Right ventricle myocardium superior (tissue), 1 donor: ENCODE measurements at regions not wholly inside any gene's neighbourhood (a gene's known extent, or its start where the extent isn't known, plus 50 kb on each side); places are given as distances from the start of the nearest gene placed in this dataset.
"Not testable (repeated sequence)": the region's sequence is repeated elsewhere in the genome, so short reads cannot be mapped to it uniquely, and the experiment has no call there.

Experiments
- ATAC-seq: fragments of 200-7000 bp; cut with Tn5 transposase; one replicate; pipeline ENCODE4 v1.9.1; 2020; ENCODE audit warnings: mild to moderate bottlenecking; ENCODE audit not compliant: poor library complexity
- DNase-seq: peaks from one replicate; pipeline ENCODE4 v3.0.0-alpha.2; 2020
- intact Hi-C: fragments of 100-400 bp; cut with DNase I; formaldehyde crosslinking; loops from one replicate; pipeline ENCODE4 v1.11.2; 2022
- donor health status: DM: no; HTN: yes; CAD: no; lungs with severe emphysema.

DNA sequence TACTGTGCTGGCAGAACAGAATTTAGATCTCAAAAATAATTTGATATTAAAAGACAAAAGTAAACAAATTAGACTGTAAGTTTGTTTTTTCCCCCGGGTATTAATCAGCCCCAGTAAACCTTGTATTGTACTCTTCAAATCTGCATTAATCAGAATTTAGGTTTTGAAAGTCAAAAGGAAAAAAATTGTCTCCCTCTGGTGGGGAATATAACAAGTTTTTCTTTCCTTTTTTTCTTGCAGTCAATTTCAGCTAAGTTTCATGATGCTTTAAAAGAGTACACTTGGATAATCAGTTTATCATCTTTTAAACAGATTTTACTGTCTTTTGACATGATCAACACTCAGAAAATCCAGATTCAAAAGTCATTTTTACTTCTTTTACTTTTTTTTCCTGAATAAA is 134.5 kb upstream of the PKN2 start:
- intact Hi-C loops = loop anchor here (5.0 kb wide), 1 partner anchor 367 kb away; no protein-coding TSS in a partner anchor
- no peak for ATAC-seq
- no peak for DNase-seq

DNA sequence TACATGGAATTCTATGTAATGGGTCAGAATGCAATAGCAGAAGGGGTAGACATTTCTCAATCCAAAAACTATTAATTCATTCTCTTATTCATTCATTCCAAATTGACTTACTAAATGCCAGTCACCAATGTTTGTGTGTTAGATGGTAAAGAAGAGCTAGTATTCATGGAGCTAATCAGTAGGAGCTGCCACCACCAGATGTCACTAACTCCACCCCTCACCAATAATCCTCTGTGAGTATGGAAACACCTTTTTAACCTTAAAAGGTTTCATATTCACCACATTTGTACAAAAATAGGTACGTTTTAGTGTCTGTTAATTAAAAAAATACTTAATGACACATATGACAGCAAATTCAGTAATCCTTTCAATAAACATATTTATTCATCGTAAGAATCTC is 131.8 kb upstream of the PKN2 start:
- ATAC-seq (no peak), DNase-seq (no peak)
- intact Hi-C loops = no loop called here

DNA sequence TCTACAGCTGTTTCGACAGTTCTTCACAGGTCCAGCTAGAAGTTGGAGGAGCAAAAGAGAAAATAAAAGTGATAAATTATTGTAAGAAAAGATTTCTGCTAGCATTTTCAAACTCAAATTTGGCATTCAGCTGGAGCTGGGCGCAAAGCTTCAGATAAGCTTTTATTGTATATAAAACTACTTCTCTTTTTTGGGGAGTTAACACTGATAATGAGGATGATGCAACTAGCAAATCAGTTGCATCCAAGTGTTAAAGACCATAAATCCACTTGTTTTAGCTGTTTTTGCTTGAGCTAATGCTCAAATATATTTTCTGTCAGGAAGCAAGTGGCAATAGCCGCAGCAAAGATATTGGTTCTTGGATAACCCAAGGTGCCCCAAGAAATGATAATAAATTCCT is 127.1 kb upstream of the PKN2 start:
- intact Hi-C loops = no loop called here
- DNase-seq (no peak), ATAC-seq (no peak)

DNA sequence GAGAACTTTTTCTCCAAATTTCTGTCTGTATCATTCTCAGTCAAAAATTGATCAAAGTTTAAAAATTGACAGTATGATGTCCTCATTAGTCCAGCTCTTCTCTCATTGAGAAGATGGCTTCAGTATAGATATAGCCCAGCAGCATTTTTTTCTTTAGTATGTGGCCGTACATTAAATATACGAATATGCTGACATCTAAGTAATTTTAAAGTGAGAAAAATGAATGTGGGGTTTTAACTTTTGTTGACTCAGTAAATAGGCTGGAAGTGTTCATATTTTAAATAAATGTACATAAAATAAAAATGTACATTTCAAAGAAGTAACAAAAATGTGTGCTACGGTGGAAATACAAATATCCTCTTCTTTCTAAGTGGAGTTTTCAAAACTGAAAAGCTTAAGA is 123.5 kb upstream of the PKN2 start:
- intact Hi-C loops = no loop called here
- DNase-seq (no peak), ATAC-seq (no peak)

DNA sequence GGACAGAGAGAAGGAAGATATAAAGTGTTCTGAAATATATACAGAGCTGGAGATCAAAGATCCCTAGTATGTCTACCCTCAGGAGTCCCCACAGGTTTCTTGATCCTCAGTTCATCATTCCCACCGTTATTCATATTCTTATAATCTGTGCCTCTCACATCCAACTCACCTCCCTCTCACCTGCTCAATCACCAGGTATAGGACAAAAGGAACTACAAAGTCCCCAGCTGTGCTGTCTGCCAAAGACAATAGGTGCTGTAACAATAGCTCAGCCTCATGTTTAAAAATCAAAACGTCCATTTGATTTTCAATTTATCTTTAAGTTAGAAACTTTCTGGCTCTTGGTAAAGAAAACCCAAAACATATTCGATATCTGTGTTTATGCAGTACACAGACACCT is 121.1 kb upstream of the PKN2 start:
- ATAC-seq (no peak), DNase-seq (no peak)
- intact Hi-C loops = no loop called here

DNA sequence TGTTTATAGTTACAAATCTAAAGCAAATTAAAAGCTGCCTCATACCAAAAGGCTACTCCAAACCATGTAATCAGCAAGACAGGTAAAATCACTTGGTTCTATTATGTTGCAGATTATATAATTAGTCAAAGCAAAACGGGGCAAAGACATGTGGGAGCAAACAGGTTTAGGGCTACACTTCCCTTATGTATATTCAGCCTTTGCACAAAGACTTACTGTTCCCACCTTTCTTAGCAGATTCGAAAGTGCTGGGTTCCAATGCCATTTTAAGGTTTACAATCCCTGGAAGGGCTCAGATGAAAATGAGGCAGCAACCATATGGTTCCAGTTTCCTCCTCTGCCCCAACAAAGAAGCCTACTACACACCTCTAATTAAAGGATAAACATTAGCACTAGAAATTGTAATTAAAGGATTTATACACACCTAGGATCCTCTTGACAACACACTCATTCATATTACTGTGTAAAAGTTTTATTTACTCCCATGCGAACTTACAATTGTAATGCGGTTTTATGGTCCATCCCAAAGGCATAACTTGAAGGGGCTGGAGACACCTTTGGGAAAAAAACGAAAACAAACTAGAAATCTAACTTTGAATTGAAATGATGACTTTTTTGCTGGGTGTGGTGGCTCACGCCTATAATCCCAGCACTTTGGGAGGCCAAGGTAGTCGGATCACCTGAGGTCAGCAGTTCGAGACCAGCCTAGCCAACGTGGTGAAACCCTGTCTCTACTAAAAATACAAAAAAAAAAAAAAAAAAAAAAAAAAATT is 117.3 kb upstream of the PKN2 start:
- no peak for DNase-seq
- ATAC-seq = no peak
- intact Hi-C loops = no loop called here

DNA sequence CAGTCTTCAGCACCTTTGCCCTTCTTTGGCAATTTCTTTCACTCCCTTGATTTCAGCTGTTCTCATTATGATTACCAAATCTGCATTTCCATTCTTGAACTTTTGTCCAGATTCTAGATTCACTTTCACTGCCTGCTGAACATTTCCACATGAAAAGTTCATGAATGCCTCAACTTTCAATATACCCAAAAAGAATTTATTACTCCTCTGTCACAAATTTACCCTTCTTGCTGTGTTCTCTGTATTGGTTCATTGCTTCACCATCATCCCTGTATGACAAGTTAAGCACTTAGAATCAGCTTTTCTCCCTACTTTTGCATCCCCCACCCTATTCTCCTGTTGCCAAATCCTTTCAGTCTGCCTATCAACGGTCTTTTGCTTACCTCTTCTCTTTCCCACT is 112.6 kb upstream of the PKN2 start:
- intact Hi-C loops = no loop called here
- no peak for ATAC-seq
- DNase-seq = no peak

DNA sequence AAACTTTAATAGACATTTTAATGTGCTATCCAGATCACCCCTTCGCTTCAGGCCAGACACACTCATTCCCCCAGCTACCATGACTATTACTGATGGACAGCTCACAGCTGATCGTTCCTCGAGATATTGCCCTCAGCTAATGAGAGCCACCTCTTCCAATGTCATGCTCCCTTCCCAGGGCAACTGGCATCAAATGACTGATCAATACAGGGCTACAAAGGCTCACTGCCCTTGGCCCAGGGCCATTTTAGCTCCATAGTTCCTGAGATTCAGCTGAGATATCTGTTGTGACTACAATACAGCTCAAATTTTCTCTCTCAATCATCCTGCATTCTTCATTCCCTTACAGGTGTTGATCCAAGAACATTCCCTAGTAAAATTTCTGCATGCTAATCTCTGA is 104.5 kb upstream of the PKN2 start:
- DNase-seq (no peak), ATAC-seq (no peak)
- intact Hi-C loops = no loop called here

DNA sequence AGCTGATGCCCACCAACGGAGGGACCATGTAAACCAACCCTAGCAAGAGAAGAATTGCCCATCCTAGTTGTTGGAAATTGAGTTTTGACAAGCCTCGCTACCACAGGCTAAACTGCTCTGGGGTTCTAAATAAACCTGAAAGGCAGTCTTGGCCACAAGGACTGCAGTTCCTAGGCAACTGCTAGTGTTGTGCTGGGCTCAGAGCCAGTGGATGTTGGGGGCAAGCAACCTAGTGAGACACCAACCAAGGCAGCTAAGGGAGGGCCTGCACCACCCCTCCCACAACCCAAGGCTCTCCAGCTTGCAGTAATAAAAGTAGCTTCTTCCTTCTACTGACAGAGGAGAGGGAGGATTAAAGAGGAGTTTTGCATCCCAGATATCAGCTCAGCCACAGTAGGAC is 102.4 kb upstream of the PKN2 start:
- DNase-seq (no peak), ATAC-seq (no peak)
- intact Hi-C loops = no loop called here

DNA sequence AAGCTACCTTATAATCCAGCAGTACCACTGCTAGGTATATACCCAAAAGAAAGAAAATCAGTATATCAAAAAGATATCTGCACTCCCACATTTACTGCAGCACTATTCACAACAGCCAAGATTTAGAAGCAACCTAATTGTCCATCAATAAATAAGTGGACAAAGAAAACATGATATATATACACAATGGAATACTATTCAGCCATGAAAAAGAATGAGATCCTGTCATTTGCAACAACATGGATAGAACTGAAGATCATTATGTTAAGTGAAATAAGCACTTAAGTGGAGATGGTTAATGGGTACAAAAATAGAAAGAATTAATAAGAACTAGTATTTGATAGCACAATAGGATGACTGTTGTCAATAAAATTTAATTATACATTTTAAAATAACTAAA is 90.7 kb upstream of the PKN2 start:
- no peak for ATAC-seq
- intact Hi-C loops = no loop called here
- DNase-seq = no peak

DNA sequence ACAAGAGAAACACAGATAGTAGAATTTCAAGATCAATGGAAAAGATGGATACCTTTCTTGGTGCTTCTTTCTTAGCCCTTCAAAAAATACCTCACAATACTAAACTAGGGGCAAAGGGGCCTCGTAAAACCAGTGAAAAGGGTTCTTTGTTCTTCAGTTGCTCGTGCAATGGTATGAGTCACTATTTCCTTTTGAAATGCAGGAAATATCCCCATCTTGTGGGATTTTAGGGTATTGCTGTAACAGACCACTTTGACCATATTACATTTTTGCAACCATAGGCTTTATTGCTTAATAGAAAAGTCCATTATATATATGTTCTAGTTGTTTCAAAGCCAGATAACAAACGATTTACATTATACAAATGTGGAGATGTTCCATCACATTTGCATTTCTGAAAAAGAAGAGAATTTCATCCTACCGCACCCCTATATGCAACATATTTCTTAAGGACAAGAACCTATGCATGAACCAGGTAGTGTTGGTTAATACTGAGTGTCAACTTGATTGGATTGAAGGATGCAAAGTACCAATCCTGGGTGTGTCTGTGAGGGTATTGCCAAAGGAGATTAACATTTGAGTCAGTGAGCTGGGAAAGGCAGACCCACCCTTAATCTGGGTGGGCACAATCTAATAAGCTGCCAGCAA is 88.6 kb upstream of the PKN2 start:
- DNase-seq = no peak
- ATAC-seq = no peak
- intact Hi-C loops = no loop called here

DNA sequence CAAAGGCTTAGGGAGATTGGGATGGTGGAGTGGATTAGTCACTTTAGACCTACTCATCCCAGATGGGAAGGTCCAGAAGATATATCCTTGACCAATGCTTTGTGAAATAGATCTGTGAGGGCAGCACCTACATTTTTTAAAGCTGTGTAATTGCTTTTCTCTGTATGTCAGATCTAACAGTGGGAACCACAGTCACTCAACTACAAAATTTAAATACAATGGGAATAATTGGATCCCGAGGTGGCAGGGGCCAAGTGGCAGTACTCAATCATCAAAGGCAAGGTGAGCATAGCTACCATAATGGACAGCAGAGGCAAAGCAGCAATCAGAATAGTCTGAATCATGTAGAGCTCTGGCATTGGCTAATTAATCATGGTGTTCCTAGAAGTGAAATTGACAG is 86.1 kb upstream of the PKN2 start:
- ATAC-seq, intact Hi-C loops, DNase-seq: not testable (repeated sequence)

DNA sequence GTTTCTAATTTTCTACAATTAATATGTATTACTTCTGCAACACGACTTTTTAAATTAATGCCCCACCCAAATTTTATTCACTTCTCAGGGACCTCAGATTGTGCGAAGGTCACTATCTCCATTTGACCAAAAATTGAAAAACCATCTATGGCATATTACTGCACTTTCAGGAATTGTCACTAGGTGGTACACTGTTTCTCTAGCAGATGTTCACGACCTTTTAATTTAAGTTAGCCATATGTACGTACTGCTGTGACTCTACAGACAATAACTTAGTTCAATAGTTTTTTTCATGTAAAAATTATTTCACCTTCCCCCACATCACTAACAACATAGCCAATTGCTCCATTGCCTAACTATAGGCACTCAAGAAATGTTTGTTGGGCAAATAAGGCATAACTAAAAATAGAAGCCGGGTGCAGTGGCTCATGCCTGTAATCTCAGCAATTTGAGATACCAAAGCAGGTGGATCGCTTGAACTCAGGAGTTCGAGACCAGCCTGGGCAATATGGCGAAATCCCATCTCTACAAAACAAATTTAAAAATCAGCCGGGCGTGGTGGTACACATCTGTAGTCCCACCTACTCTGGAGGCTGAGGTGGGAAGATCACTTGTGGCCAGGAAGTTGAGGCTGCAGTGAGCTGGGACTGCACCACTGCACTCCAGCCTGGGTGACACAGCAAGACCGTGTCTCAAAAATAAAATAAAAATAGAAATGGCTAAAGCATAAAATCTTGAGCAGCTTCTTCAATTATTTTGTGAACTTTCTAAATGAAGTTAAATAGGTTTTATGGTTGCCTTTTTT is 75.7 kb upstream of the PKN2 start:
- intact Hi-C loops = no loop called here
- no peak for DNase-seq
- ATAC-seq = no peak

DNA sequence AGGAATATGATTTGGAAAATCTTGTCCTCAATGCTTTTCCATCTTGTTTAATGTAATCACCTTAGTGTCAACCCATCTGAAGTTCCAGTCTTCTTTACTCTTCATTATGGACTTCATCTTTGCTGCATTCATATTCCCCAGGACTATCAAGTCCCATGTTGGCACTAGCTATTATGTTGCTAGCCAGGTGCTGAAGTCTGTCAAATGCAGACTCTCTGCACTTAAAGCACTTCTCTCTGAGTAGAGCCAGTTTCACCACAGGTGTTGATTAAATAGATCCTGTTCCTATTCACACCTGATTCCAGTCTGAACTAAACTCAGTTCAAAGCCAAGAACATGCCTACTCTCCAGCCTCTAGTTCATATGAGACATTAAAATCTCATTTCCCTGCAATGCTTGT is 75.0 kb upstream of the PKN2 start:
- intact Hi-C loops = no loop called here
- DNase-seq (no peak), ATAC-seq (peak; percentile 74)

DNA sequence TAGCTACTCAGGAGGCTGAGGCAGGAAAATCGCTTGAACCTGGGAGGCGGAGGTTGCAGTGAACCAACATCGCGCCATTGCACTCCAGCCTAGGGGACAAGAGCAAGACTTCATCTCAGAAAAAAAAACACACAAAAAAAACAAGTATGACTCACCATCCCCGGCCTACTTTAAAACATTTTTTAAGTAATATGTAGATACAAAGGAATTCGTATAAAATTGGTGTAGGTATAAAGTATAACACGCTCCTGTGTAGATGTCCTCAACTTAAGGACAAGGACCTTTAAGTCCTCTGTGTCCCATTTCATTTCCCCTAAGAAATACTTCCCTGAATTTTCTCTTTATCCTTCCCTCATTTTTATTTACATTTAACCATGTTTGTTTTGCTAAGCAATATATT is 73.4 kb upstream of the PKN2 start:
- no peak for DNase-seq
- intact Hi-C loops = no loop called here
- ATAC-seq = no peak

DNA sequence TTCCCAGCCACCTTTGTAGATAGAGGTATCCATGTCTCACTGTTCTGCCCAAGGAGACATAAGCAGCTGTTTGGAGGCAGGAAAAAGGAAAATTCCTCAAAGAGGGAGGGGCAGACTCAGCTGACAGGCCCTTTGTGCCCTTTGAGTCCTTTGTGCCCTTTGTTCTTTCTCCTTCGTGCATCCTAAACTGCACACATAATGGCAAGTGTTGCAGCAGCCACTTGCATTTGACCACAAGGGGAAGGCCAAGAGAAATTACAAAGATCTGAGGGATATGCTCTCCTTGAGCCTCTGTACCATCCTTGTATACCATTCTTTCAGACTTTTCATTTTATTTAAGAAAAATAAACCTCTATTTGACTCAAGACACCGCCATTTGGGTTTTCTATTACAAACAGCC is 71.8 kb upstream of the PKN2 start:
- DNase-seq (no peak), ATAC-seq (no peak)
- intact Hi-C loops = no loop called here

DNA sequence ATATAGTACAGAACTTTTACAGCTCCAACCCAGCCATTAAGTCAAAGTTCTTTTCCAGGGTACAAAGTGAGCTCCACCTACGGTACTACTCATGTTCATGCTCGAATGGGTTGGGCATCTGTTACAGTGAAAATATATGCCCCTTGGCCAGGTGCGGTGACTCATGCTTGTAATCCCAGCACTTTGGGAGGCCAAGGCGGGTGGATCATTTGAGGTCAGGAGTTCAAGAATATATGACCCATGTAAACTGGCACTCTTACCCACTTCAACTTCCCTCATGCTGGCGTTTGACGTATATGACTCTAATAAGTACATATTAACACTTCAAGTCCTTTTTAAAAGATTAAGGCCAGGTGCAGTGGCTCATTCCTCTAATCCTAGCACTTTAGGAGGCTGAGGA is 71.3 kb upstream of the PKN2 start:
- intact Hi-C loops = no loop called here
- DNase-seq = no peak
- no peak for ATAC-seq

DNA sequence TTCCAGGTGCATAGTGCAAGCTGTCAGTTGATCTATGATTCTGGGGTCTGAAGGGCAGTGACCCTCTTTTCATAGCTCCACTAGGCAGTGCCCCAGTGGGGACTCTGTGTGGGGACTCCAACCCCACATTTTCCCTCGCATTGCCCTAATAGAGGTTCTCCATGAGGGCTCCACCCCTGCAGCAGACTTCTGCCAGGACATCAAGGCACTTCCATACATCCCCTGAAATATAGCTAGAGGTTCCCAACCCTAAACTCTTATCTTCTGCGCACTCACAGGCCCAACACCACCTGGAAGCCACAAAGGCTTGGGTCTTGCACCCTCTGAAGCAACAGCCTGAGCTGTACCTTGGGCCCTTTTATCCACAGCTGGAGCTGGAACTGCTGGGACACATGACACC is 65.7 kb upstream of the PKN2 start:
- no peak for DNase-seq
- intact Hi-C loops = no loop called here
- no peak for ATAC-seq

DNA sequence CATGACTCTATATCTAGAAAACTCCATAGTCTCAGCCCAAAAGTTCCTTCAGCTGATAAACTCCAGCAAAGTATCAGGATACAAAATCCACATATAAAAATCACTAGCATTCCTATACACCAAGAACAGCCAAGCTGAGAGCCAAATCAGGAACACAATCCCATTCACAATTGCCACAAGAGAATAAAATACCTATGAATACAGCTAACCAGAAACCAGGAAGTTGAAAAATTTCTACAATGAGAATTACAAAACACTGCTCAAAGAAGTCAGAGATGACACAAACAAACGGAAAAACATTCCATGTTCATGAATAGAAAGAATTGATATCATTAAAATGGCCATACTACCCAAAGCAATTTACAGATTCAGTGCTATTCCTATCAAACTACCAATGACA is 61.0 kb upstream of the PKN2 start:
- intact Hi-C loops, ATAC-seq, DNase-seq: not testable (repeated sequence)
